Caco-2 (cell line): ENCODE measurements at regions not wholly inside any gene's neighbourhood (a gene's known extent, or its start where the extent isn't known, plus 50 kb on each side); places are given as distances from the start of the nearest gene placed in this dataset.

ENCODE experiments used
- BruUV-seq: library from RNA; stranded (reverse); fragments of 400-500 nt; replicated peaks from 2 replicates; lab custom pipeline; 2021; lab: Mats Ljungman, UMichigan
- CTCF ChIA-PET: fragments of 300-600 bp; sonication (Branson Sonifier 250); formaldehyde crosslinking; loops from one replicate; lab custom pipeline; 2022; ENCODE audit warnings: antibody characterized with exemption; lab: Charles Lee
- POLR2A ChIA-PET: fragments of 300-600 bp; sonication (Branson Sonifier 250); formaldehyde crosslinking; loops from one replicate; lab custom pipeline; 2022; ENCODE audit warnings: antibody characterized with exemption; lab: Charles Lee
- DNase-seq, 2 experiments: peaks; one replicate each; pipeline versions ENCODE4 v3.0.0 to v3.0.0-alpha.2; 2020 to 2022
- H3K27me3 ChIP-seq: replicated peaks from 2 replicates; pipeline ENCODE4 v1.6.0; 2011; ENCODE audit warnings: low read length; ENCODE audit not compliant: control insufficient read depth, insufficient read depth
- H3K36me3 ChIP-seq: 2 replicates; pipeline ENCODE4 v1.5.1; 2011; ENCODE audit warnings: low read length; ENCODE audit not compliant: control insufficient read depth, insufficient read depth
- H3K4me1 ChIP-seq: fragments of 250-450 bp; sonication (Bioruptor Pico); 2 replicates; pipeline ENCODE4 v1.5.1; 2020; ENCODE audit warnings: mild to moderate bottlenecking
- H3K4me3 ChIP-seq: 2 replicates; pipeline ENCODE4 v1.5.1; 2011; ENCODE audit warnings: low read depth, mild to moderate bottlenecking, control low read depth, low read length
- H3K9me3 ChIP-seq: fragments of 250-450 bp; sonication (Bioruptor Pico); 2 replicates; pipeline ENCODE4 v1.5.1; 2020; ENCODE audit warnings: mild to moderate bottlenecking, moderate library complexity
- H3K27ac Mint-ChIP-seq: one replicate; pipeline ENCODE4 v1.8.0; 2022; ENCODE audit warnings: mixed read lengths; ENCODE audit not compliant: unreplicated experiment
- H3K27me3 Mint-ChIP-seq: one replicate; pipeline ENCODE4 v1.8.0; 2022; ENCODE audit warnings: mixed read lengths; ENCODE audit not compliant: insufficient read depth, unreplicated experiment
- H3K36me3 Mint-ChIP-seq: one replicate; pipeline ENCODE4 v1.8.0; 2022; ENCODE audit warnings: mild to moderate bottlenecking, mixed read lengths; ENCODE audit not compliant: insufficient read depth, unreplicated experiment
- H3K4me1 Mint-ChIP-seq: one replicate; pipeline ENCODE4 v1.8.0; 2022; ENCODE audit warnings: low read depth, mixed read lengths; ENCODE audit not compliant: unreplicated experiment
- H3K4me3 Mint-ChIP-seq: one replicate; pipeline ENCODE4 v1.8.0; 2022; ENCODE audit warnings: mild to moderate bottlenecking, moderate library complexity, mixed read lengths; ENCODE audit not compliant: unreplicated experiment
- H3K9me3 Mint-ChIP-seq: one replicate; pipeline ENCODE4 v1.8.0; 2022; ENCODE audit warnings: mixed read lengths; ENCODE audit not compliant: unreplicated experiment
- CTCF ChIP-seq, 2 experiments: fragments of 200-600 bp in 1 of 2; IDR thresholded peaks; 1 replicate in 1 of 2; 2 replicates in 1 of 2; pipeline versions ENCODE4 v1.5.1 to v1.8.0; 2011 to 2022; ENCODE audit warnings: antibody characterized with exemption in 1 of 2, control low read depth in 1 of 2, inconsistent platforms in 1 of 2, low read depth in 1 of 2, low read length in 1 of 2, mild to moderate bottlenecking in 1 of 2, moderate library complexity in 1 of 2; ENCODE audit not compliant: insufficient read depth in 1 of 2, severe bottlenecking in 1 of 2, unreplicated experiment in 1 of 2
- intact Hi-C: fragments of 100-400 bp; cut with micrococcal nuclease; formaldehyde crosslinking; loops from one replicate; pipeline ENCODE4 v1.10.0; 2022; ENCODE audit not compliant: unreplicated experiment

- peak; percentile 68 to 80 for DNase-seq
- BruUV-seq: TSS peak; percentile 75
- no peaks in the 10 kb centered on the region for H3K36me3 ChIP-seq
- no peaks in the 10 kb centered on the region; the same call in 1 of the 2 replicates for H3K9me3 ChIP-seq
- Mint-ChIP-seq H3K27me3 (no peaks in the 10 kb centered on the region), H3K27ac (peak overlapping the region; percentile 94), H3K36me3 (peaks cover 6% of the 10 kb centered on the region), H3K4me3 (peak overlapping the region; percentile 40), H3K4me1 (peaks cover 45% of the 10 kb centered on the region), H3K9me3 (no peaks in the 10 kb centered on the region)
- intact Hi-C loops: no loop called here
- H3K4me1 ChIP-seq: peaks cover 50% of the 10 kb centered on the region
- H3K27me3 ChIP-seq: no peaks in the 10 kb centered on the region
- H3K4me3 ChIP-seq: no peak overlapping the region
- no peak for TF ChIP-seq CTCF (IDR thresholded peaks at IDR 0.05; ENCODE audit: insufficient read depth in 1 of 2, low read depth in 1 of 2, low read length in 1 of 2, severe bottlenecking in 1 of 2, unreplicated experiment in 1 of 2)
- ChIA-PET POLR2A (interaction anchor here (0.6 to 0.8 kb wide), 5 partner anchors 13 to 884 kb away, joined by 3 to 10 read pairs (median 4); partner anchors contain the start of gene KHDRBS1), CTCF (interaction anchor here (0.5 to 1.1 kb wide), 3 partner anchors 38 to 224 kb away, joined by 3 to 8 read pairs (median 3); no protein-coding TSS in a partner anchor)
These were observed 65.2 kb upstream of the TINAGL1 start for GRCh38 chr1:31510853-31511789.

- Mint-ChIP-seq H3K27ac (peak overlapping the region; percentile 94), H3K4me1 (peaks cover 45% of the 10 kb centered on the region), H3K9me3 (no peaks in the 10 kb centered on the region), H3K27me3 (no peaks in the 10 kb centered on the region), H3K36me3 (peaks cover 6% of the 10 kb centered on the region), H3K4me3 (peak overlapping the region; percentile 40)
- Histone ChIP-seq H3K4me1 (peaks cover 50% of the 10 kb centered on the region), H3K9me3 (no peaks in the 10 kb centered on the region; the same call in 1 of the 2 replicates), H3K4me3 (no peak overlapping the region), H3K27me3 (no peaks in the 10 kb centered on the region), H3K36me3 (no peaks in the 10 kb centered on the region)
- CTCF ChIA-PET: interaction anchor here (1.1 kb wide), 1 partner anchor 37 kb away, joined by 8 read pairs; no protein-coding TSS in a partner anchor
- POLR2A ChIA-PET: interaction anchor here (0.6 kb wide), 1 partner anchor 27 kb away, joined by 3 read pairs; no protein-coding TSS in a partner anchor
- DNase-seq: peak; percentile 65 to 70
- TF ChIP-seq CTCF (IDR thresholded peaks at IDR 0.05; ENCODE audit: insufficient read depth in 1 of 2, low read depth in 1 of 2, low read length in 1 of 2, severe bottlenecking in 1 of 2, unreplicated experiment in 1 of 2): no peak
- TSS peak; percentile 13 for BruUV-seq
- intact Hi-C loops: no loop called here
These were observed 64.3 kb upstream of the TINAGL1 start for GRCh38 chr1:31511848-31512615.

- no TSS peak for BruUV-seq
- intact Hi-C loops: no loop called here
- no peak for DNase-seq
- H3K36me3 ChIP-seq: no peaks in the 10 kb centered on the region
- Mint-ChIP-seq H3K4me3 (no peak overlapping the region), H3K36me3 (peaks cover 6% of the 10 kb centered on the region), H3K27ac (peak overlapping the region; percentile 94), H3K9me3 (no peaks in the 10 kb centered on the region), H3K27me3 (no peaks in the 10 kb centered on the region), H3K4me1 (peaks cover 36% of the 10 kb centered on the region)
- H3K4me1 ChIP-seq: peaks cover 36% of the 10 kb centered on the region
- no peaks in the 10 kb centered on the region; the same call in 1 of the 2 replicates for H3K9me3 ChIP-seq
- H3K4me3 ChIP-seq: no peak overlapping the region
- ChIA-PET POLR2A (no interaction called here), CTCF (no interaction called here)
- TF ChIP-seq CTCF (IDR thresholded peaks at IDR 0.05; ENCODE audit: insufficient read depth in 1 of 2, low read depth in 1 of 2, low read length in 1 of 2, severe bottlenecking in 1 of 2, unreplicated experiment in 1 of 2): no peak
- no peaks in the 10 kb centered on the region for H3K27me3 ChIP-seq
These were observed 62.2 kb upstream of the TINAGL1 start for GRCh38 chr1:31514117-31514516.
